ENCODE measurements at regions not wholly inside any gene's neighbourhood (a gene's known extent, or its start where the extent isn't known, plus 50 kb on each side); places are given as distances from the start of the nearest gene placed in this dataset.

- TF ChIP-seq EZH2phosphoT487 (IDR thresholded peaks at IDR 0.05), result no peak
- TF ChIP-seq, protein P1, sequence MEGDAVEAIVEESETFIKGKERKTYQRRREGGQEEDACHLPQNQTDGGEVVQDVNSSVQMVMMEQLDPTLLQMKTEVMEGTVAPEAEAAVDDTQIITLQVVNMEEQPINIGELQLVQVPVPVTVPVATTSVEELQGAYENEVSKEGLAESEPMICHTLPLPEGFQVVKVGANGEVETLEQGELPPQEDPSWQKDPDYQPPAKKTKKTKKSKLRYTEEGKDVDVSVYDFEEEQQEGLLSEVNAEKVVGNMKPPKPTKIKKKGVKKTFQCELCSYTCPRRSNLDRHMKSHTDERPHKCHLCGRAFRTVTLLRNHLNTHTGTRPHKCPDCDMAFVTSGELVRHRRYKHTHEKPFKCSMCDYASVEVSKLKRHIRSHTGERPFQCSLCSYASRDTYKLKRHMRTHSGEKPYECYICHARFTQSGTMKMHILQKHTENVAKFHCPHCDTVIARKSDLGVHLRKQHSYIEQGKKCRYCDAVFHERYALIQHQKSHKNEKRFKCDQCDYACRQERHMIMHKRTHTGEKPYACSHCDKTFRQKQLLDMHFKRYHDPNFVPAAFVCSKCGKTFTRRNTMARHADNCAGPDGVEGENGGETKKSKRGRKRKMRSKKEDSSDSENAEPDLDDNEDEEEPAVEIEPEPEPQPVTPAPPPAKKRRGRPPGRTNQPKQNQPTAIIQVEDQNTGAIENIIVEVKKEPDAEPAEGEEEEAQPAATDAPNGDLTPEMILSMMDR (IDR thresholded peaks at IDR 0.05), result no peak
- TF ChIP-seq EZH2 (IDR thresholded peaks at IDR 0.05), result no peak
Measured at GRCh38 chr9:22657713-22658112, 211.1 kb downstream of the DMRTA1 start.

All from neural progenitor cell (in vitro differentiated cells).